Lung microvascular endothelial cell (primary cell): ENCODE measurements at regions not wholly inside any gene's neighbourhood (a gene's known extent, or its start where the extent isn't known, plus 50 kb on each side); places are given as distances from the start of the nearest gene placed in this dataset.

Source experiments
- DNase-seq, 2 donors: peaks; one replicate each; pipeline versions ENCODE4 v3.0.0 to v3.0.0-alpha.2; 2010; ENCODE audit warnings: low read depth in 2 of 2

DNA sequence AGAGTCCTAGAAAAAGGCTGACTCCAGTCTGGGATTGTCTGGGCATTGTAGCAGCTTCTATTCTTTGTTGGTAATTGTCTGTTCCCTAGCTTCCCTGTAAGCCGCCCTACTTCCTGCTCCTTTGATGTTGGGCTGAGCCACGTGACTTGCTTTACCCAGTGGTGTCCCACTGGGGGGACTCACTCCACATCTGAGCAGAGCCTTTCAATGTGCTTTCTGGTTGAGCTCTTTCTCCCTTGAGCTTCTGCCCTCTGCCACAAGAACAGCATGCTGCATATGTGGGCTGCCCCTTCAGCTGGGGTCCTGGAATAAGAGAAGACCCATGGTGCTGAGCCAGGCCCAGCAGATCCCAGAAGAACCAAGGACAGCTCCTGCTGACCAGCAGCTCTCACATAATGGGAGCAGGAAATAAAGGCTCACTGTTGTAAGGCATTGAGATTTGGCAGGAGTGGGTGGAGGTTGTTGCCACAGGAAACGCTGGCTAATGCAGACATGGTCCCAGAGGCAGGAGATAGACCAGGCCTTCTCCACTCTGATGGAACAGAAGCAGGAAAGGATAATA, 276.3 kb upstream of the GJB5 start:
- DNase-seq, result no peak

DNA sequence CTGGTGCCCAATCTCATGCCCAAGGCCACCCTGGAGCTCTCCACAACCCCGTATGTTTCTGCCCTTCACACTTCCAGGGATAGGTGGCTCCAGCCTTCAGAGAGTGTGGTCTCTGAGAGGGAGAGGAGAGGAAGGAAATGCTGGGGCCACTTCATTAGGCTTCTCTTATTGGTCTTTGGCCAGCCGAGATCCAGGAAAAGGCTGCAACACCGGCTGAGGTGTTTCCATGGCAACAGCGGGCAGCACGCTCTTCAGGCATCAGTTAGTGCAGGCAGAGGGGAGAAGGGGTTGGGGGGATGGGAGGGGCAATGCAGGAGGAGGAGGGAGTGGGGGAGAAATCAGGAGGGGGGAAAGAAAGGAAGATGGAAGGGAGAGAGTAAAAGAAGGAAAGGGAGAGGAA, 275.1 kb upstream of the GJB5 start:
- no peak for DNase-seq

DNA sequence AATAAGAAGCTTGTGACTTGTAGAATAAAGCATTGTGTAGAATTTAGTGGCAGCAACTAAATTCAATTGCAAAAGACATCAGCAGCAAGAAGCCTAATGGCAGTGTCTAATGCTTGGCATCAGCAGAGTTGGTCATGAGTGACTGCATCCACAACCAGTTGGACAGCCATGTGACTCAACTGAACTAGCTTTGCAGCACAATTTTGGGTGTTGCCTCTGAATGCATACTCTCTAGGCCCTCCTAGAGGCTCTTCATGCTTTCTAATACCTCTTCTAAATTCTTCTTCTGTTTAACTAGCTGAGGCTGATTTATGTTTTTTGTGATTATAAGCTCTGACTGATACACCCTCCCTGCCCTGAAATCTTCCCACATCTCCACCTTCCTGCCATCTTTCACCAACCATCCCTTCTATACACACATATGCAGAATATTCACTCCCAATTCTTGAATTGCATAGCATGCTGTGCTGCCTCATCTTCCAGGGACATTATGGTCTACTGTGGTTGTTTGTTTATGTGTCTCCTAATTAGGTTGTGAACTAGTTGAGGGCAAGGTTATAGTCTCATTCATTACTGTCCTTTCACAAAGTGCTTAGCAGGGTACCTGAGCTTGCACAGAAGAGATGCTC, 266.7 kb upstream of the GJB5 start:
- DNase-seq, result no peak

DNA sequence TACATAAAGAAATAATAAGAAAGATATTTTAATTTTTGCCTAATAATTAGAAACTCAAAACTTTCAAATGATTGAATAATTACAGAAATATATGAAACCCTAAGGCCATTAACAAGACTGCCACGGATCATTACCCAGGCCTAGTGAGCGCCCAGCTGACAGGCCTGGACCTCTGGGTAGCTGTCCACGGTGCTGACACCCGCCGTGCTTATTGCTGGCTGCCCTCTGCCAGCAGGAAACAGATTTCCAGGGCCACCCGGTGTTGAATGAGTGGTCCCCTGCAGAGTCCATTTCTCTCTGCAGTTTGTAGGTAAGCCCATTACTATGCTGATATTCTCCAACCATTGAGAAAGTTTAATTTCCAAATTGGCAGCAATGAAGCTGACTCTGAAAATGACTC, 254.4 kb upstream of the GJB5 start:
- DNase-seq, result peak; percentile 13 to 19

DNA sequence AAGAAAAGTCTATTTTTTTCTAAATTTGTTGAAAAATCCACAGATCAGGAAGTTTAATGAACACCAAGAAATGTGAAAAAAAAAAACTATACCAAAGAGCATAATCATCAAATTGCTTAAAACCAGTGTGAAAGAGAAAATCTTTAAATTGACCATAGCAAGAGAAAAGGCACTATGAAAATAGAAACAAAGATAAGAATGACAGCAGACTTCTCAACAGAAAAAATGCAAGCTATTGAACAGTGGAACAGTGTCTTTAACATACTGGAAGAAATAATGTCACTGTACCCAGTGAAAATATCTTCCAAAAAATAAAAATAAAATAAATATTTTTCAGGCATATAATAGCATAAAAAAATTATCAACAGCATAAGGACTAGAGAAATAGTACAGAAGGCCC, 243.0 kb upstream of the GJB5 start:
- DNase-seq, result no peak

DNA sequence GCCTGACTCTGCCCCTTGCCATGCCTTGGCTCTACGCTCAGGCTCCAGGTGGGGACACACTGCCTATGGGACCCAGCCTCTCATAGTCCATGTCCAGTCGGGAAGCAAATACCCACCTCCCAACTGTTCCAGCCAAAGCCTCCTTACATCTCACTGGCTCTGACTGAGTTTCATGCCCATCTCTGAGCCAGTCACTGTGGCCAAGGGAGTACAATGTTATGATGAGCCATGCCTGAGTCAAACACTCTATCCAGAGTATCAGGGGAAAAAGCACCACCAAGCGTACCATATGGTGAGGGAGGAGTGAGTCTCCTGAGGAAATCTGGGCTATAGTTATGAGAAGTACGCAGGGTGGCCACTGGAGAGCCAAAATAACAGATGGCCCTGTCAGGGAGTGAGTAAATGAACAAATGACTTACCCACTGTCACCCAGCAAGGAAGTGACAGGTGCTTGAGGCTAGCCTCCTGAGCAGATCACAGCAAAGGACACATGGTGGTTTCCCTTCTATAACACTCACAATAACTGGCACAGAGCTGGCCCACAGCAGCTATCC, 236.6 kb upstream of the GJB5 start:
- DNase-seq, result no peak

DNA sequence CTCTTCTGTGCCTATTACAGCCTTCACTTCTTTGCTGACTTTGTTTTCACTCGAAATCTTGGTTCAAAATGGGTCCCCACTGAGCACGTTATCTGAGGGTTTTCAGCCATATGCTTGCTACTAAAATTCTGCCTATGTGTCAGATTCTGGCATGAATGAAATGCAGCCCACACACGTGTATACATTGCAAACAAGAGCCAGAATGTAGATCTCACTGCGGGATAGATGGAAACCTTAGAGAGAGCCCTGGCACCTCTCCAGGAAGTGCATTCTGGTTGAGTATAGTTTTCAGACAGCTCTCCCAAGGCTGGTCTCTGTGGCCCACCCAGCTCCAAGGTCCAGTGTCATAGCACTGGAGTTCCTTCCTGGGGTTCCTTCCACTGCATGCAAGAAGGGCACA, 234.7 kb upstream of the GJB5 start:
- DNase-seq, result no peak

DNA sequence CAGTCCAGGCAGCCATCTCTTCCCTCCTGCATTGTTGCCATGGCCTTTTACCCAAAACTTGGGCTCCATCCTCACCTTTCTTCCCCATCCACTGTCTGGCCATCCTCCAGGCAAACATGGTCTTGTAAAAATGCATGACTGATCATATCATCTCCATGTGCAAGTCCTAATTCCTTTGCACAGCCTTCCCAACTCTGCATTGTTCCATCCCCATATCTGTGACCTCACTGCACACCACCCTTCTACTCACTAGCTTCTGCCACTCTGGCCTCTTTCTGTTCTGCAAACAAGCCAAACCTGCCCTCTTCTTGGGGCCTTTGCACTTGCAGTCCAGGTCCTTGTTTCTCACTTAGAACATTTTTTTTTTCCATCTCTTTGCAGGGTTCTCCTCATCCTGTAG, 230.1 kb upstream of the GJB5 start:
- DNase-seq, result no peak

DNA sequence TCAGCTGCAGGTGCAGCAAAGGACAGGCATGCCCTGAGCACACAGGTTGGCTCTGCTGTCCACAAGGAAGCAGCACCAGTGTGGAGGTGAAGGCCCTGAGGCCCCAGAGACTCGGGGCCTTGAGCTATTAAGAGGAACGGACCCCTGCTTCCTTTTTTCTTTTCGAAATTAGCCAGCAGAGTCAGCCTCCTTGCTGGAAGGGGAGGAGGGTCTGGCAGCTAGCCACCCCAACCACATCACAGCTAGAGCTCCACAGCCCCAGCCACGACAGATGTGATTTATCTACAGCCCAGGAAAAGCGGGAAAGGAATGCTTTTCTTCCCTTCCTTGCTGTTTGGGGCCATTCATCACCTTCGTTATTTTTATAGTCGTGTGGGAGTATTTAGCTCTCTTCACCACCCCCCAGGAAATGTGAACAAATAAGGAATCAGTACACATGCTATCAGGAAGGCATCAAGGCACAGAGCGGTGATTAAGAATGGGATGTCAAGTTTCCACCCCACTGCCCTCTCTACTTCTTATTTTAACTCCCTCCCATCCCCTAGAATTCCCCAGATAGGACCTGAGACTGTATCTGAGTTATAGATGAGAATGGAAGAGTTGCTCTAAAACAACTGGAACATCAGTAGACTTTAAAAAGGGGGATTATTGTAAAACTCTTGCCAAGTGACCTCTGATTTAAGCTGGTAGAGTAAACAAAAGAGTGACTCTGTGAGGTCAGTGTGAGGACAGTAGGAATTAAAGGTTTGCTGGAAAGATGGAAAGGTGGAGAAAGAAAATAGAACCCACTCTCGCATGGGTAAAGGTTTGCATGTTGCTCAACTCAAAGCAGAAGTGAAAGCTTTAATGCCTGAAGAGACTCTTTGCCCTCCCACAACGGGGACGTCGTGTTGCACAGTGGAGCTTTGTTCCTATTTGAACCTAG, 224.7 kb upstream of the GJB5 start:
- no peak for DNase-seq

DNA sequence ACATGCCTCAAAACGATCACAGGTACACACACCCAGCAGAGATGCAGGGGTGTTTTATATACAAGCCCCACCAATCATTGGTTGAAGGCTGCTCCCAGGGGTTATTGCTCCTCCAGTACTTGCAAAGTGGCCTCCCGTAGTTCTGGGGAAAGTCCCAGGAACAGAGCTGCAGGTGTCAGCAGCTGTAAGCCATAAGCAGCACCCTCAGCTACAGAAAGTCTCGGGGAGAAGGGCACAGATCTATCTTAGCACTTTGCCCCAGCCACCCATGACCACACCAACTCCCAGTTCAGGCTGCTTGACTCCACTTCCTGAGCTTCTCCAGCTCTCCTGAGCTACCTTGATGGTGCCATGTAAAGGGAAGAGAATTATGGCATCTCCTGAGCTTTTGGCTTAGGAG, 222.7 kb upstream of the GJB5 start:
- DNase-seq, result no peak

DNA sequence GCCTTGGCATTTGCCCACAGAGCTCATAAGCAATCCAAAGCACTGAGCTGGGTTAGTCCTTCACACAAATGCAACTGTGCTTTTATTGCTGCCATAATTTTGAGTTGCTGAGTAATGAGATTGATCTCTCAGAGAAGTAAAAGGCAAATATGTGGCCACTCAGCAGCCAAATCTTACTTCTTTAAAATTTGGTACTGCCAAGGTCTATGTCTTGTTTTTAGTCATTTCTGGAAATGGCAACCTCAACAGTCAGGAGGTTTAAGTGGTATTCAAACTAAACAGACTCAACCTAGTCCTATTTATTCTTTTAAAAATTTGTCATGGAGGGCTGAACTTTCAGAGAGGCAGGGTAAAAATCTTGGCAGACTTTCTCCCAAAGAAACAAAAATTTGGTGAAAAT, 216.4 kb upstream of the GJB5 start:
- no peak for DNase-seq

DNA sequence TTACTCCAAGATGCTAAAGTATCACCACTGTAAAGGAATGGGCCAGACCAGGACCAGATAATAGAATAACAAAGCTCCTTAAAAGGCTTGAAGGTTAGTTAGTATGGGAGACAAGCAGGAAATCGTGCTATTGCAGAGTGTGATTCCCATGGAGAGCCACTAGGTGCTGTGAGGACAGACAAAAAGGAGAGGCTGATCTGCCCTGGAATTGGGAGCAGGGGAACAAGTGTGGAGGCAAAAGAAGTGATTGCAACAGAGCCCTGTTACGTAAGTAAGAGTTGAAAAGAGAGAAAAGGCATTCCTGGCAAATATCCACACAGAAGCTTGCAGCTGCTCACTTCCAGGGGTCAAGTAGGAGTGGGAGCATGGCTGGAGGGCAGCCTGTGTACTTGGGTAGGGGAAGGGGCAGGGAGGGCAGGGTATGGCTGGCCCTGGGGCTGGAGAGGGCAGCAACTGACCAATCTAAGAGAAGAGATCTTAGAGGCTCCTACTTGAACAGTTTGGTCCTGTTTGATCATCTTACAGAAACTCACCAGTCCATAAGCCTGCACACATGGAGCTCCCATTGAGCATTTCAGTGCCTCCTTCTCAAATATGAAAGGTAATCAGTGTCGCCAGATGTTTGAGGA, 207.7 kb upstream of the GJB5 start:
- DNase-seq, result no peak

DNA sequence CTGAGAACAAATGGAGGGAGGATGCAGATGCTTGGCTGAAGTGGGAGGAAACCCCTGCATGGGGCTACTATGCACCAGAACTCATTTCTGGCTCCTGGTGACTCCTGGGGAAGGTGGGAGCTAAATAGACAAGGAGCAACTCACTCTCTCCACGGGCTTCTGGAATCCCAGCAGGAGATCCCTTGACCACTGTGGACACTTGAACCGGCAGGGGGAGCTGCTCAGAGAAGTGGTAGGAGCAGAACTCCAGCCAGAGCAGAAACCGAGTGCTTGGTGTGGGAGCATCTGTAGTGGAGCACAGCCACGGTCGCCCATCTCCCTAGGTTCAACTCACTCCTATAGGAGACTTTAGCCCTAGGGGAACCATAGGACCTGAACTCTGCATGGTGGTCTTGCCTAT, 205.6 kb upstream of the GJB5 start:
- DNase-seq, result peak in 1 of 2 donors; percentile 4

DNA sequence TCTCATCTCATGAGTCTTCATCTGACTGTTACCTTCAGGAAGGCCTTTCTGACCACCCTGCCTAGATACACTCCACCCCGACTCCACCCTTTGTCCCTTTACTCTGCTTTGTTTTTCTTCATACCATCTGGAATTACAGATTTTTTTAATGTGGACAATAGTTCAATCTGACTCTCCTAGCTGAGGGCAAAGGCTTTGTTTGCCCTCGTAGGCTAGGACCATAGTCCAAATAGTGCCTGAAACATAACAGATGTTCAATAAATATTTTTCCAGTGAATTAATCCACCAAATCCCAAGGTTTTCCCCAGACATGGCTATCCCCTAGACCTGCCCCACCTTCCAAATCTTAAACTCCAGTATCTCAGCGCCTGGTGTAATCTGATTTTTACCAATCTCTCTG, 176.5 kb upstream of the GJB5 start:
- DNase-seq, result no peak

DNA sequence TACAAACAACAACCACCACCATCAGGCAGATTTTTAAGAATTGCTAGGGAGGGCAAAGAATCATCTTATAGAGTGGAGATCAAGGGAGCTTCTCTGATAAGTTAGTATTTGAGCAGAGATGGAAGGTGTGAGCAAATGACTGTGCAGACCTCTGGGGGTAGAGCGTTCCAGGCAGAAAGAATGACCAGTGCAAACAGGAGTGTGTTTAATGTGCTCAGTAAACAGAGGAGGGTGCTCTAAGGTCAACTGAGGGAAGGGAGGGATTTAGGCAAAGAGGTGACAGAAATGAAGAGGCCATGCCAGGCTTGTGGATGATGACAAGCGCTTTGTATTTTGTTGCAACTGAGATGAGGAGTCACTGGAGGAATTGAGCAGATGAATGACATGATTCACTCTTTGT, 172.5 kb upstream of the GJB5 start:
- no peak for DNase-seq

DNA sequence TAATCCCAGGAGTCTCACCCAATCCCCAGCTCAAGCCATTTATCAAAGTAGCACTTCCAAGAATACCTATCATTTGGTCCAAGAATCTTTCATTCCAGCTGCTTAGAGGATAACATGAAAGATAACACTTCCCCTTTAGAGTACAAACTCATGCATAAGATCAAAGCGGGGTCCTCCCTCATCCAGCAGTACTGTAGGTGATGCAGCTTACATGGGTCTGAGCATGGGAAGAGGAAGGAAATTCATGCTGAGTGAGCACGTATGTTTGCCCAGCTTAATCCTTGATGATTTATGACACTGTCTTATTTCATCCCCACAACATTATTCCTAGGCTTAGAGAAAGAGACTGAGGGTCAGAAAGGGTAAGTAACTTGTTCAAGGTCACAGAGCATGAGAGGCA, 167.1 kb upstream of the GJB5 start:
- DNase-seq, result no peak

DNA sequence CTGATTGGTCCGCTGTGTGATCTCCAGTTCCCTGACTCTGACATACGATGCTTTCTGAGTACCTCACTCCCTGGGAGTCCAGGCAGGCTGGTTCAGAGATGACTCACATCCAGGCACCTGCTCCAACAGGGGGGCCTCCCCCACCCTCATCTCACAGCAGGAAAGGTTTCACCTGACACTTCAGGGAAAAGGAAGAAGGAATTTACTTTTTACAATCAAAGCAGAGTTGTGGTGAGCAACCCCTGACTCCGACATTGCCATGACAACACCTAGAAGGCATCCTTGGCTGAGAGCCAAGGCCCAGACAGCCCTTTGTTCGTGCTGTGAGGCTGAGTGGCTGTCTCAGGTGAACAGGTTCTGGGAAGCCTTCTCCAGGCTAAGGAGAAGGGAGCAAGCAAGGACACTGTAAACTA, 164.6 kb upstream of the GJB5 start:
- DNase-seq, result peak in 1 of 2 donors; percentile 40

DNA sequence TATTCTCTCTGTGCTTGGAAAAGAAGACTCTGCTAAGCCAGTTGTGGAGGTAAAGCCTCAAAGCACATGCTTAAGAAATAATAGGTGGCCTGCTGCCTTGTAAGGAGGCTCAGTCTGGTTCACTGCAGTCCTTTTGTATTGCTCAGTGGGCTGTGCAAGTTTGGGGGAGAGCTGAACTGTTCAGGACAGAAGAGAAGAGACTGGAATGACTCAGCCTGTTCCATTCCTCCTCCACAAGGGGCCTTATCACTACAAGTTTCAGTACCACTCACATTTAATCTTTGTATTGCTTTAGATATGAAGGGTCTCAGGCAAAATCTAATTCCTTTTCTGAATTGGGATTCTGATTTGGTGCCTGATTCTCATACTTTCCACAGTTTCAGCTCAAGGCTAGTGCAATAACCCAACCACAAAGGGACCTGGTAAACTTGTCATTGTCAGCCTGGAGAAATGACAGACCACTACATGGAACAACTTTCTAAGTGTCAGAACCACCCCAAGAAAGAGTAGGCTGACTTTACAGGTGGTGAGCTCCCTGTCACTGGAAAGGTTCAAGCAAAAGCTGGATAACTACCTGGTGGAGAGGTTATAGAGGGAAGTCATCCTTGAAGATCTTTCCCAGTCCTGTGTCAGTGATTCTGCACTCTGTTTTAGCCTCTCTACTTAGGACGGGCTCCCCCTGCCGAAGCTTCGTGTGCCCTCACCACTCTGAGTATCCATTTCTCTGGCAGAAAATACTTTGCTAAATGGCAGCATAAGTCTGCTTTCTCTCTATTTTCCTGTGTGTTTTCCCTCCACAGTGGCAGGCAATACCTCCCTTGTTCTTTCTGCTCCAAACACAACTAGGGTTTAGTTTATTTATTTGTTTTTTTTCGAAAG, 162.9 kb upstream of the GJB5 start:
- no peak for DNase-seq

DNA sequence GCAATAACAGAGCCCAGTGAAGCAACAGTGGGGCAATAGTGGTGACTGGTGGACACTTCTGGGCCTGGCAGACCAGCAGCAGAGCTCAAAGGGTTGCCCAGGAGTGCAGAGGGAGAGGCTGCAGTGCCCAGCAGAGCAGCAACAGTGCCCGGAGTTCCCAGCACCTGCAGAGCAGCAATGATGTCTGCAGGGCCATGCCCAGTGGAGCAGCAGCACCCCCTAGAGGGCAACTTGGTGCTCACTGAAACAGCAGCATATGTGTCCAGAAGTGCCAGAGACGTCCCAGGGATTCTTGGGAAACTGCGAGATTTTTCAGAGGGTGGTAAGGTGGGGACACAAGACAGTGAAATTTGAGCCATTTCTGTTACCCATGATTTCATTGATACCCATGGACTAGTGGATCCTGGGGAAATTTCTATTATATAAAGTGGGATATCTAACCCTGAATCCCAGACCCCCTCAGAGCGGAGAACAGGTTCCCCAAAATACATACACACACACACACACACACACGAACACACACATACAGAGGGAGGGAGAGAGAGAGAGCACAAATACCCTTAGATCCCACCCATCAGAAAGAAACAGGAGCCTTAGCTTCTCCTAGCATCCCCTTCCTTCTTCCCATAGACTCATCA, 156.9 kb upstream of the GJB5 start:
- DNase-seq, result peak; percentile 48 to 71

DNA sequence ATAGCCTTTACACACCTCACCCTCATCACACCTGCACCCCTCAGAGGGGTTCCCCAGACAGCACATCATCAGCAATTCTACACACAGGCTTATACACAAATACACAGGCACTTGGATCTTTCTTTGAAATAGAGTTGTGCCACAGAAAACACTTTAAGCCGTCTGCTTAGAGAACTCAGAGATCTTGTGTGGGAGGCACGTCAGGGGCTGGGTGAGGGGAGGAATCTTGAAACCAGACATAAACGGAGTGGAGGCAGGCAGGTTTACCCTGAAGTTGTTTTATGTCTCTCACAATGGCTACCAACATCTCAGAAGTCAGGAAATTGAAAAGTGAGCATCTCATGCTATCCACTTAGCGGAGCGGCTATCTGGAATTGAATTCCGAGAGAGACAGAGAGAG, 151.9 kb upstream of the GJB5 start:
- DNase-seq, result no peak

DNA sequence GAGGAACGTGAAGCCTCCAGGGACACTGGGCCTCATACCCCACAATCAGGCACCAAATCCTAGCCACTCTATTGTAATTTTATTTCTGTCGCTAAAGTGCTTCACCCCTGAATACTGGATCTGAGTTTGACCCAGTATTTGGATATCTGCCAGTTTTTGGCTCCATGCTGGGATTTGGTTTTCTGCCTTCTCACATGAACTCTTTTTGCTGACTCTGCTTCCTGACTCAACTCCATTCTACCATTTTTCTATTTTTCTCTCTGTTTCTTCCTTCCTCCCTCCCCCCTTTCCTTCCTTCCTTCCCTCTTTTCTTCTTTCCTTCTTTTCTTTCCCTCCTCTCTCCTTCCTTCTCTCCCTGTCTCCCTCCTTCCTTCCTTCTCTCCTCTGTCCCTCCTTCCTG, 151.3 kb upstream of the GJB5 start:
- no peak for DNase-seq
